Transverse colon (tissue), 4 donors: ENCODE measurements at regions not wholly inside any gene's neighbourhood (a gene's known extent, or its start where the extent isn't known, plus 50 kb on each side); places are given as distances from the start of the nearest gene placed in this dataset.
"Not testable (repeated sequence)": the region's sequence is repeated elsewhere in the genome, so short reads cannot be mapped to it uniquely, and the experiment has no call there.

Experiments used
- DNase-seq: peaks from one replicate; pipeline ENCODE4 v3.0.0-alpha.2; 2019
- H3K27ac ChIP-seq, 4 donors: fragments of 200-600 bp; sonication (generic); 2 replicates each; pipeline ENCODE4 v1.5.1; 2016 to 2018; ENCODE audit warnings: inconsistent platforms in 4 of 4
- H3K27me3 ChIP-seq: fragments of 200-600 bp; sonication (generic); 2 replicates; pipeline ENCODE4 v1.5.1; 2017; ENCODE audit warnings: inconsistent platforms
- H3K36me3 ChIP-seq, 4 donors: fragments of 200-600 bp; sonication (generic); 2 replicates each; pipeline ENCODE4 v1.5.1; 2017 to 2019; ENCODE audit warnings: inconsistent platforms in 4 of 4
- H3K4me1 ChIP-seq, 4 donors: fragments of 200-600 bp; sonication (generic); 2 replicates each; pipeline ENCODE4 v1.5.1; 2017 to 2020; ENCODE audit warnings: inconsistent platforms in 4 of 4
- H3K4me3 ChIP-seq, 4 donors: fragments of 200-600 bp; sonication (generic); 1 replicate in 1 of 4; 2 replicates in 3 of 4; pipeline versions ENCODE4 v1.5.1 to v1.6.1; 2017 to 2019; ENCODE audit warnings: inconsistent platforms in 4 of 4
- H3K9me3 ChIP-seq, 2 donors: fragments of 200-600 bp; sonication (generic); 2 replicates each; pipeline ENCODE4 v1.5.1; 2017 to 2019; ENCODE audit warnings: inconsistent platforms in 2 of 2
- EP300 ChIP-seq: sonication (generic); formaldehyde crosslinking; IDR thresholded peaks from one replicate; pipeline ENCODE4 v1.6.1; 2017; ENCODE audit warnings: antibody characterized with exemption, low read depth
- POLR2A ChIP-seq: fragments of 450-650 bp; IDR thresholded peaks from one replicate; pipeline ENCODE4 v1.6.1; 2016; ENCODE audit warnings: antibody characterized with exemption, mild to moderate bottlenecking, moderate library complexity
- POLR2AphosphoS5 ChIP-seq, 3 donors: sonication (generic); formaldehyde crosslinking; IDR thresholded peaks; one replicate each; pipeline ENCODE4 v1.6.1; 2016; ENCODE audit warnings: antibody characterized with exemption in 3 of 3
- WGBS, 2 donors: methylation state at CpG; one replicate each; pipeline ENCODE4 v1.1.5; 2018; ENCODE audit warnings: low coverage in 1 of 2; 5-methylcytosine and 5-hydroxymethylcytosine counted together
- in situ Hi-C, 4 donors: fragments of 200-750 bp; cut with MboI; loops; one replicate each; pipeline versions ENCODE4 v1.15.0 to v1.15.1; 2017; ENCODE audit warnings: low sequenced_read_pairs in 3 of 4, low pct_ligation_motif_present in 1 of 4, low pct_unique_long_range_greater_than_20kb in 1 of 4
- intact Hi-C: fragments of 100-400 bp; cut with DNase I; formaldehyde crosslinking; loops from one replicate; pipeline ENCODE4 v1.15.1; 2023; ENCODE audit warnings: low total_unique reads
- TF ChIP-seq, protein P1 (sequence below), 5 experiments: fragments of 200-600 bp in 3 of 5; fragments of 450-650 bp in 2 of 5; sonication (generic) in 3 of 5; IDR thresholded peaks; 1 replicate in 2 of 5; 2 replicates in 3 of 5; pipeline ENCODE4 v1.5.1; 2016 to 2017; ENCODE audit warnings: antibody characterized with exemption in 5 of 5, inconsistent platforms in 3 of 5, mild to moderate bottlenecking in 2 of 5, moderate library complexity in 1 of 5

GRCh38 chrX:506341-506740, 119.6 kb upstream of the PPP2R3B start:
- no peaks in the 10 kb centered on the region for H3K36me3 ChIP-seq
- H3K4me1 ChIP-seq, result no peaks in the 10 kb centered on the region
- H3K27ac ChIP-seq, result no peak overlapping the region
- DNase-seq, result no peak
- no peaks in the 10 kb centered on the region for H3K9me3 ChIP-seq
- intact Hi-C loops (no loop called here), in situ Hi-C loops (no loop called here)
- H3K27me3 ChIP-seq, result no peaks in the 10 kb centered on the region
- no peak overlapping the region for H3K4me3 ChIP-seq
- TF ChIP-seq, protein P1, sequence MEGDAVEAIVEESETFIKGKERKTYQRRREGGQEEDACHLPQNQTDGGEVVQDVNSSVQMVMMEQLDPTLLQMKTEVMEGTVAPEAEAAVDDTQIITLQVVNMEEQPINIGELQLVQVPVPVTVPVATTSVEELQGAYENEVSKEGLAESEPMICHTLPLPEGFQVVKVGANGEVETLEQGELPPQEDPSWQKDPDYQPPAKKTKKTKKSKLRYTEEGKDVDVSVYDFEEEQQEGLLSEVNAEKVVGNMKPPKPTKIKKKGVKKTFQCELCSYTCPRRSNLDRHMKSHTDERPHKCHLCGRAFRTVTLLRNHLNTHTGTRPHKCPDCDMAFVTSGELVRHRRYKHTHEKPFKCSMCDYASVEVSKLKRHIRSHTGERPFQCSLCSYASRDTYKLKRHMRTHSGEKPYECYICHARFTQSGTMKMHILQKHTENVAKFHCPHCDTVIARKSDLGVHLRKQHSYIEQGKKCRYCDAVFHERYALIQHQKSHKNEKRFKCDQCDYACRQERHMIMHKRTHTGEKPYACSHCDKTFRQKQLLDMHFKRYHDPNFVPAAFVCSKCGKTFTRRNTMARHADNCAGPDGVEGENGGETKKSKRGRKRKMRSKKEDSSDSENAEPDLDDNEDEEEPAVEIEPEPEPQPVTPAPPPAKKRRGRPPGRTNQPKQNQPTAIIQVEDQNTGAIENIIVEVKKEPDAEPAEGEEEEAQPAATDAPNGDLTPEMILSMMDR (IDR thresholded peaks at IDR 0.05), result no peak
- TF ChIP-seq POLR2A (no peak), POLR2AphosphoS5 (IDR thresholded peaks at IDR 0.05) (no peak), EP300 (no peak)
- 52 to 58% methylated on average over 6 to 8 of the region's 8 CpGs for WGBS, 2 donors

- Histone ChIP-seq H3K36me3 (no peaks in the 10 kb centered on the region), H3K27me3 (no peaks in the 10 kb centered on the region), H3K4me1 (no peaks in the 10 kb centered on the region), H3K4me3 (no peak overlapping the region), H3K9me3 (no peaks in the 10 kb centered on the region), H3K27ac (no peak overlapping the region)
- in situ Hi-C loops (no loop called here), intact Hi-C loops (no loop called here)
- TF ChIP-seq, protein P1 (IDR thresholded peaks at IDR 0.05), result no peak
- TF ChIP-seq EP300, result no peak
- TF ChIP-seq POLR2AphosphoS5 (IDR thresholded peaks at IDR 0.05), result no peak
- no peak for TF ChIP-seq POLR2A
- no peak for DNase-seq
- WGBS, 2 donors, result 17 to 84% methylated on average over 1 to 8 of the region's 8 CpGs
Observed at GRCh38 chrX:508163-508562, 121.5 kb upstream of the PPP2R3B start.

DNA sequence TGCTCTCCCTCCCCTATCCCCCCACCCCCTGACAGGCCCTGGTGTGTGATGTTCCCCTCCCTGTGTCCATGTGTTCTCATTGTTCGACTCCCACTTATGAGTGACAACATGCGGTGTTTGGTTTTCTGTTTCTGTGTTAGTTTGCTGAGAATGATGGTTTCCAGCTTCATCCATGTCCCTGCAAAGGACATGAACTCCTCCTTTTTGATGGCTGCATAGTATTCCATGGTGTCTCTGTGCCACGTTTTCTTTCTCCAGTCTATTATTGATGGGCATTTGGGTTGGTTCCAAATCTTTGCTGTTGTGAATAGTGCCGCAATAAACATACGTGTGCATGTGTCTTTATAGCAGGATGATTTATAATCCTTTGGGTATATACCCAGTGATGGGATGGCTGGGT, 121.8 kb upstream of the SHOX start:
- in situ Hi-C loops, H3K4me3 ChIP-seq, H3K9me3 ChIP-seq, intact Hi-C loops, H3K4me1 ChIP-seq, DNase-seq, H3K27me3 ChIP-seq, H3K36me3 ChIP-seq, H3K27ac ChIP-seq: not testable (repeated sequence)
- 87 to 100% methylated on average over 2 to 5 of the region's 5 CpGs for WGBS, 2 donors

- H3K4me3 ChIP-seq, H3K36me3 ChIP-seq, H3K4me1 ChIP-seq, H3K9me3 ChIP-seq, H3K27me3 ChIP-seq, in situ Hi-C loops, H3K27ac ChIP-seq, DNase-seq, intact Hi-C loops: not testable (repeated sequence)
- 83 to 91% methylated on average over 2 to 4 of the region's 4 CpGs for WGBS, 2 donors
Observed at GRCh38 chrX:511089-511488, 119.5 kb upstream of the SHOX start.

DNA sequence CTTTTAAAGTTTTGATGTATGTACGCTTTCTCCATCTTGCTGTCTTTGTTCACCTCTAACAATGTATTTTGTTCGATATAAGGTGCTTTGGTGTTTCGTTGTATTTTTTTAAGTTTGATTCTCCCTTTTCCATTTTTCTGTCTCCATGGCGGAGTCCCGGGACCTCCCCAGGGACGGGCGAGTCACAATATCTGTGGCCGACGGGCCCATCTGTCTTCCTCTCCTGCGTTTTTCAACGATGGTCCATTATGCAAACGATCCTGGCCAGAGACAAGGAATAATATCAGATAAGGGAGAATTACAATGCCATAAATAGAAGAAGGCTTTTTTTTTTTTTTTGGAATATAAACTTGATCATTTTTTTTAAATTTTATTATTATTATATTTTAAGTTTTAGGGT, 112.3 kb upstream of the SHOX start:
- in situ Hi-C loops, result no loop called here
- intact Hi-C loops, result no loop called here

More for the DNA sequence above, 112.3 kb upstream of the SHOX start:
- DNase-seq, result no peak
- TF ChIP-seq POLR2AphosphoS5 (IDR thresholded peaks at IDR 0.05), result no peak
- TF ChIP-seq EP300, result no peak
- TF ChIP-seq POLR2A, result no peak
- TF ChIP-seq, protein P1 (IDR thresholded peaks at IDR 0.05), result no peak
- Histone ChIP-seq H3K27me3 (no peaks in the 10 kb centered on the region), H3K36me3 (no peaks in the 10 kb centered on the region), H3K4me1 (no peaks in the 10 kb centered on the region), H3K27ac (no peak overlapping the region), H3K4me3 (no peak overlapping the region), H3K9me3 (no peaks in the 10 kb centered on the region)
- WGBS, 2 donors, result 78 to 85% methylated on average over 10 to 12 of the region's 12 CpGs
